ENCODE measurements at regions not wholly inside any gene's neighbourhood (a gene's known extent, or its start where the extent isn't known, plus 50 kb on each side); places are given as distances from the start of the nearest gene placed in this dataset.
A peak's percentile ranks its signal among the peaks of the same experiment; 100 is the strongest.
"Not testable (repeated sequence)": the region's sequence is repeated elsewhere in the genome, so short reads cannot be mapped to it uniquely, and the experiment has no call there.

DNA sequence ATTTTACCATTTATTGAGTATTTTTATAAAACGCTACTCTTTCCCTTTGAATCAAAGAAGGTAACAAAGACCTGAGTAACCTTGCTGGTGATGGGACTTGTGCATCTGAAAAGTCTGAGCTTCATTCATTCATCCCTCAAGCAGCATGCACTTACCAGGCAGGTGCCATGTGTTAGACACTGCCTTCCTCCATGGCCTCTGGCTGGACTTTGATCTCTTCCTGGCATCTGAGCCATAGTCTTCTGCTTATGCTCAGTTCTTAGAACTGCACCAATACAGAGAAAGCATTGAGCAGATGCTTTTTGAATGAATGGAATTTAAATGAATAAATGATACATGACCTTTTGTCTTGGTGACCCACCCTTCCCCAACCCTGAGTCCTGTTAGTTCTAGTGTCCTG is 251.4 kb upstream of the COPS8 start:
- DNase-seq, result no peak

DNA sequence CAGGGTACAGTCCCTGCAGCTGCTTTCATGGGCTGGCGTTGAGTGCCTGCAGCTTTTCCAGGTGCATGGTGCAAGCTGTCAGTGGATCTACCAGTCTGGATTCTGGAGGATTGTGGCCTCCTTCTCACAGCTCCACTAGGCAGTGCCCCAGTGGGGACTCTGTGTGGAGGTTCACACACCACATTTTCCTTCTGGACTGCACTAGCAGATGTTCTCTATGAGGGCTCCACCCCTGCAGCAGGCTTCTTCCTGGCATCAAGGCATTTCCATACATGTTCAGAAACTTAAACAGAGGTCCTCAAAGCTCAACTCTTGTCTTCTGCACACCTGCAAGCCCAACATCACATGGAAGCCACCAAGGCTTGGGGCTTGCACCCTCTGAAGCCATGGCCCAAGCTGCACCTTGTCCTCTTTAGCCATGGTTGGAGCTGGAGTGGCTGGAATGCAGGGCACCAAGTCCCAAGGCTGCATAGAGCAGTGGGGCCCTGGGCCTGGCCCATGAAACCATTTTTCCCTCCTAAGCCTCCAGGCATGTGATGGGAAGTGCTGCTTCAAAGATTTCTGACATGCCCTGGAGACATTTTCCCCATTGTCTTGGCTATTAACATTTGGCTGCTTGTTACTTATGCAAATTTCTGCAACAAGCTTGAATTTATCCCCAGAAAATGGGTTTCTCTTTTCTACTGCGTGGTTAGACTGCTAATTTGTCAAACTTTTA is 250.2 kb upstream of the COPS8 start:
- no peak for DNase-seq

- DNase-seq, result not testable (repeated sequence)
These were observed 249.7 kb upstream of the COPS8 start for GRCh38 chr2:236836028-236836427.

DNA sequence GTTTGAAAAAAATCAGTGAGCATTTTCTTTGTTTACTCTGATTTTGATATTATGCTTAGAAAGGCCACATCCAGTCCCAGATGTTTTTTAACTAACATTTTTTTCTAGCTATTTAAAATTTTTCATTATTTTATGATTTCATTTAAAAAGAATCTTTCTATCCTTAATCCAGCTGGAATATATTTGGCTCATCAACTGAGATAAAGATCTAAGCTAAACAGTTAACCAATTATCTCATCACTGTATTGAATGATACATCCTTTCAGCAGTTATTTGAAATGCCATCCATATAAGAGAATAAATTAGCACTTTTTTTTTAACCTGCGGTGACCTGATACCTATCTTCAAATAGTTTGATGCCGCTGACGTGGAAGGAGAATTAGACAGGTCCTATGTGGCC is 245.5 kb upstream of the COPS8 start:
- DNase-seq, result no peak

DNA sequence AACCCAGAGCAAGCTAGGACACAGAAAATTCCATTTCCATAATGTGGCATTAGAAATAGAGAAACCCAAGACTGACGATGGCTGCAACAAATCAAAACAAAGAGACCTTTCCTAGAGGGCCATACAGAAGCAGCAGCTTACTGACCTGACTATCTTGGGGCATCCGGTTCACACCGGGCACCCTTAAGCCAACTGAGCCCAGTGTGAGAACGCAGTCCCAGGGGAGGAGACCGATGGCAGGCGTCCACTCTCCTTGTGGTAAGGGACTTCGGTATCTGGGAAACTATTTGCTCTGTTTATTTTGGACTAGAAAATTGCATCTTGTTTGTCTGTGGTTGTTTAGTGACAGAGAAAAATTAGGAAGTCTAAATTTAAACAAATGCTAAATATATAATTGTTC is 244.8 kb upstream of the COPS8 start:
- DNase-seq, result peak; percentile 47

DNA sequence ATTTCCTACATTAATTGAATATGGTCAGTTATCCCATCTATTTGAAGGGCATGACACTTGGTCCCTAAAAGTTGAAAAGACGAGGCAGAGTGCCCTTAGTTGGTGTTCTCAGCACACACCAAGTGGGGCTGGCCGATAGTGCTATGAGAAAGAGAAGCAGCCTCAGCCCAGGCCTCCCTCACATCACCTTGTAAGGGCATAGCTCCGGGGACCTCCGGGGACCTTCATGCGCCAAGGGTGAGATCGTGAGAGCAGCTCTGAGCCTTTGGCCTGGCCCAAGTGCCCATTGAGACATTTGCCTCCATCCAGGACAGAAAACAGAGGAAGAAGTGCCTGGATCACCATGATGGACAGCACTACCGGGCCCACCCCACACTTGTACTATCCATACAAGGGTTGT is 244.3 kb upstream of the COPS8 start:
- DNase-seq, result no peak

GRCh38 chr2:236843161-236843968 is 242.3 kb upstream of the COPS8 start:
- peak; percentile 73 for DNase-seq

GRCh38 chr2:236844711-236845110 is 241.0 kb upstream of the COPS8 start:
- DNase-seq, result no peak

DNA sequence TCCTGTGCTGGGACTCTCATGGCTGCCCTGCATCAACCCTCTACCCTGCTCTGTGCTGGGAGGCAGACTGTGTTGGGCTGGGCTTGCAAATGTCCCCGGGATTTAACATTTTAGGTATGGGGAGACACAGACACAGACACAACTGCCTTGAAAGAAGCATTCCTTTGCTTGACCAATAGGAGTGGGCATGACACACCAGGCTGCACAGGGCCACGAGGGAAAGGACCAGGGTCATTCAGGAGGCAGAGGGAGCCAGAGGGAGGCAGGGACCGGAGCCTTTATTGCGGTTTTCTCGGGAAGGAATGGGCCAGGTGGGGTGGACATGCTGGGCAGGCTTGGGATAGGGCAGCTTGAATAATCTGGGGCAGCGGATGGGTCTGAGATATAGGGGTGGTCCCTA is 238.7 kb upstream of the COPS8 start:
- DNase-seq, result no peak

GRCh38 chr2:236847538-236848263 is 238.0 kb upstream of the COPS8 start:
- DNase-seq, result no peak

DNA sequence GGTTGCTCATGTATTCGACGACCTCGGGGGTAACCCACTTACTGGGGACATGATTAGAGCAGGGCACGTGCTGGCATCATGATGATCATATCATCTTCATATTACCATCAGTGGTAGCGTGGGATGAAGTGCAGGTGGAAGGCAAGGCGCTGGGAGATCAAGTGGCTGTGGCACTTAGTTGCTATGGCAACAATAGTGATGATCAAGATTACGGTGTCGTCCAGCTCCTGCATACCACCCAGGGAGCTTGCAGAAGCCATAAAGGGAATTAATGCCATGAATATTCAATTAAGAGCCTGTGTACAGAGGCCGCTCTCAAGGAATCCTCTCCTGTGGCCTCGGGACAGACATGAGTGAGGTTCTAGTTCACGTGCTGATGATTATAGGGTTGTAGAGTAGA is 237.2 kb upstream of the COPS8 start:
- no peak for DNase-seq

DNA sequence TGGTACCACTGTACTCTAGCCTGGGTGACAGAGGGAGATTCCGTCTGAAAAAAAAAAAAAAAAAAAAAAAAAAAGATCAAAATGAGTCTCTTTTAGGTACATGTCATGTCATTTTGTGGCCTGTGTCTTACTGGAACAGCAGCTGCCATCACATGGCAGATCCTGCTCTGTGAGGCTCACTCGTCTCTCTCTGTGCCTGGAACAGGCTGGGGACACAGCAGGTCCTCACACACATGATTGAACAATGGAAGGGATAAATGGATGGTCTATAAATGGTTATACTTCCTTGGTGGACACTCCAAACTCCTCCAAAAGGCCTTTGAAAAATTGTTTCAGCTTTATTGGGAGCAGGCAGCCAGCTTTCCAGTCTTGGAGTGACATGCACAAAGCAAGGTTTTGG is 236.2 kb upstream of the COPS8 start:
- DNase-seq, result no peak

DNA sequence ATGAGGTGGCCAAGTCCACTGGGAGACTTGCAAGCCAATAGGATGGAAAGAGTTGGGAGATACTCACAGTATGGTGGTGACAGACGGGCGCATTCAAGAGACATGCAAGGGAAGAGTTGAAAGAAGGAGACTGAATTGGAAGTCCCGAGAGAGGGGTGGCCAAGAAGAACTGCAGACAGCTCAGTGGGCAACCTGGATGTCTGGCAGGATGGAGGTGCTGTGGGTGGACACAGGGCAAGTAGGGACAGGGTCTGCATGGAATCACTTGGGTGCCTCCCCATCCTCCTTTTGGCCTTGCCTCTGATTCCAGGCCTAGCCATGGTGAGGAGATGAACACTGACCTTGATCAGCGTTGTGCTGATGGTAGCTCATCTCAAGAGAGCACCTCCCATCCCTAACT is 235.7 kb upstream of the COPS8 start:
- DNase-seq, result no peak

DNA sequence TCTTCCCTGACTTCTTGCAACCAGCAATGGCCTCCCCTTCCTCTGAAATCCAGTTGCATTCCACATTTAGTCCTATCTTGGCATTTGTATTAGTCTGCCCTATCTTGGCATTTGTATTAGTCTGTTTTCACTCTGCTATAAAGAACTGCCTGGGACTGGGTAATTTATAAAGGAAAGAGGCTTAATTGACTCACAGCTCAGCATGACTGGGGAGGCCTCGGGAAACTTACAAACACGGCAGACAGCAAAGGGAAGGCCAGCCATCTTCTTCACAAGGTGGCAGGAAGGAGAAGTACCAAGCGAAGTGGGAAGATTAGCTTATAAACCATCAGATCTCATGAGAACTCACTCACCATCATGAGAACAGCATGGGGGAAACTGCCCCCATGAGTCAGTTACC is 234.5 kb upstream of the COPS8 start:
- DNase-seq, result no peak

- peak; percentile 40 for DNase-seq
These were observed 233.4 kb upstream of the COPS8 start for GRCh38 chr2:236852100-236852976.

- no peak for DNase-seq
These were observed 232.7 kb upstream of the COPS8 start for GRCh38 chr2:236852977-236853374.

DNA sequence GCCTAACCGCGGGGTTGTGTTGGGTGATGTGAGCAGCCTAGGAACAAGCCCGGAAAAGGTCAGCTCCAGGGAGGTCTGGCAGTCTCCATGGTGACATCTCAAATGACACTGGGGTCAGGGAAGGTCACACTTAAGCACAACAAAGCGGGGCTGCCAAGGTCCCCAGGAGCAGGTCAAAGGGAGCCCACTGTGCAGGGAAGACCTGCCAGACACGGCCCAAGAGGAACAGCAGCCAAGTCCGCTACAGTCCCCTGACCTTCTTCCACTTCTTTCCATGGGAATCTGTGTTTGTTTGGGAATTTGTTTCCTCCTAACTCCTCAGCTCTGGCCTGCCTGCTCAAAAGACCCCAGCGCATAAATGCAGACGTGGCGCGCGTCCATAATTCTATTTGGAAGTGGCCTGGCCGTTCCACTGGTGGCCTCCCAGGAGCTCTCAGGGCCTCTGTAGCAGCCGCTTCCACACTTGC is 232.1 kb upstream of the COPS8 start:
- DNase-seq, result peak; percentile 26

DNA sequence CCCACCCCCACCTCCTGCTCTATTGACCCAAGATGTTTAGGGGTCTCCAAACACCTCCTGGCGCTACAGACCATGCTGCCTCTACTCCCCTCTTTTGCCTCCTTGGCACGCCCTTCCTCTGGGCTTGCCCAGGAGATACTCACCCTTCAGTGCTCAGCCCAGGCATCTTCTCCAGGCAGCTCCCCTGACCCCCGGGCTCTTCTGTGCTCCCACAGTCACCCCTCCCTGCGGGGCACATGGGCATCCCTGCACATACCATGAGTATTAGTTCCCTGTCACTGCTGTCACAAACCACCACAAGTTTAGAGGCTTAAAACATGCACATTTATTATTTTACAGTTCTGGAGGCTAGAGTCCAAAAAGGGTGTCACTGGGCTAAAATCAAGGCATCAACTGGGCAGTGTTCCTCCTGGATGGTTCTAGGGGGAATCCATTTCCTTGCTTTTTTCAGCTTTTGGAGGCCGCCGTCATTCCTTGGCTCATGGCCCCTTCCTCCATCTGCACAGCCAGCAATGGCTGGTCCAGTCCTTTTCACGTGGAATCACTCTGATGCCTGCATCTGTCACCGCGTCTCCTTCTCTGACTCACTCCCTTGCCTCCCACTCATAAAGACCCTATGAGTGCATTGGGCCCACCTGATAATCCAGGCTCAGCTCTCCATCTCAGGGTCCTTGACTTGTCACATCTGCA is 230.4 kb upstream of the COPS8 start:
- peak; percentile 9 for DNase-seq

- peak; percentile 17 for DNase-seq
These were observed 229.5 kb upstream of the COPS8 start for GRCh38 chr2:236855866-236856847.

GRCh38 chr2:236856848-236857235 is 228.8 kb upstream of the COPS8 start:
- DNase-seq, result peak; percentile 28

DNA sequence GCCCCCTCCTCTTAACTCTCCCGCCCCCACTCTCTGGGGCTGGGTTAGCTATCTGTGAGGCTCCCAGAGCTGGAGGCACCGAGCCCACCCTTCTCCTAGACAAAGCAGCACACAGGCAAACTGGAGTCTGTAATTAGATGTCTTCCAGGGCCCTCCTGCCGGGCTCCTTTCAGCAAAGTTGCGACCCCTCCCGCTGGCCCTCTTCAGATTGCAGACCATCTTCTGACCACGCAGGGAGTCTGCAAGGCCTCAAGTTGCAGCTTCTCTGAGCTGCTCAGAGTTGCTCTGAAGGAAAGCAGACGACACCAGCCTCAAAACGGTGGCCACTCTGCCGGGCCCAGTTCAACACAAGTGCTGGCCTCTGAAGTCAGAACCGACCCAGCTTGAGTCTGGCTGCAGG is 228.4 kb upstream of the COPS8 start:
- DNase-seq, result peak; percentile 24

Measured in femur (tissue), 1 donor.